ENCODE measurements at regions not wholly inside any gene's neighbourhood (a gene's known extent, or its start where the extent isn't known, plus 50 kb on each side); places are given as distances from the start of the nearest gene placed in this dataset.
A peak's percentile ranks its signal among the peaks of the same experiment; 100 is the strongest.

DNA sequence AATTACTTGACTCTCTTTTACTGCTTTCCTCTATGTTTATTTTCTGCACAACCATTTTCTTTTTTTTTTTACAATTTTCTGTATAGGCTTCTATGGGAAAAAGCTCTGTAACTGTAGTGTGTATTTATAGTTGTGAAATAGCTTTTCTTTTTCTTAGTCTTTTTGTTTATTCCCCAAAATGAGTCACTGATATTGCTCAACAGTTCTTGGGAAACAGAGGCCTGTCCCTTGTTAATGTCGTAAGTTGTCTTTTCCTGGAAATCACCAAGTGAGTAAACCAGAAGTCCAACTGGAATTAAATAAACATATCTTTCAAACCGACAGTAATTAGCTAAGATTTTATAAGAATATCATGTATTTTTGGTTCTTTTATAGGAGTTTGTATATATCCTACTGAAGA is 325.1 kb upstream of the PRR16 start (continued):
- TF ChIP-seq ZNF777 (CRISPR knock-in tag; IDR thresholded peaks at IDR 0.05) = no peak
- no peak for TF ChIP-seq ZNF747 (CRISPR knock-in tag; IDR thresholded peaks at IDR 0.05; ENCODE audit: borderline replicate concordance)
- no peak for TF ChIP-seq ZNF605 (CRISPR knock-in tag; IDR thresholded peaks at IDR 0.05)
- no peak for TF ChIP-seq XBP1 (CRISPR knock-in tag; IDR thresholded peaks at IDR 0.05)
- TF ChIP-seq ZBTB7A (CRISPR knock-in tag; IDR thresholded peaks at IDR 0.05) = no peak
- peak; percentile 62; the same call in 1 of the 2 replicates for TF ChIP-seq ATF1 (CRISPR knock-in tag; IDR thresholded peaks at IDR 0.05)
- no peak for TF ChIP-seq NFATC3 (CRISPR knock-in tag; IDR thresholded peaks at IDR 0.05)
- no peak for TF ChIP-seq KDM4B (CRISPR knock-in tag; IDR thresholded peaks at IDR 0.05)
- TF ChIP-seq ZNF616 (CRISPR knock-in tag; IDR thresholded peaks at IDR 0.05; ENCODE audit: low read depth) = no peak
- TF ChIP-seq SMC3 (IDR thresholded peaks at IDR 0.05; ENCODE audit: low read length) = peak; percentile 37; the same call in 1 of the 2 replicates
- TF ChIP-seq ZEB1 (IDR thresholded peaks at IDR 0.05; ENCODE audit: insufficient replicate concordance, low read depth) = no peak
- peak; percentile 70 for TF ChIP-seq FOXP1 (IDR thresholded peaks at IDR 0.05)
- TF ChIP-seq FOXP1 (CRISPR knock-in tag; IDR thresholded peaks at IDR 0.05) = peak; percentile 96
- TF ChIP-seq ZNF12 (CRISPR knock-in tag; IDR thresholded peaks at IDR 0.05) = peak; percentile 52; the same call in 1 of the 2 replicates
- no peak for TF ChIP-seq ZNF468 (CRISPR knock-in tag; IDR thresholded peaks at IDR 0.05)
- TF ChIP-seq MIER3 (CRISPR knock-in tag; IDR thresholded peaks at IDR 0.05; ENCODE audit: borderline replicate concordance) = 0 out of 2 replicates have a peak, but pooled peaks have one; percentile 31
- 0 out of 2 replicates have a peak, but pooled peaks have one; percentile 19 for TF ChIP-seq GATAD1 (CRISPR knock-in tag; IDR thresholded peaks at IDR 0.05)
- TF ChIP-seq ZNF333 (CRISPR knock-in tag; IDR thresholded peaks at IDR 0.05; ENCODE audit: borderline replicate concordance) = no peak
- TF ChIP-seq EP300 (IDR thresholded peaks at IDR 0.05; ENCODE audit: low read depth in 2 of 2, low read length in 2 of 2) = peak in 1 of 2 experiments; percentile 67; a peak in 2 of 4 replicates
- no peak for TF ChIP-seq EP300 (CRISPR knock-in tag; IDR thresholded peaks at IDR 0.05; ENCODE audit: borderline replicate concordance)
- TF ChIP-seq ZNF180 (CRISPR knock-in tag; IDR thresholded peaks at IDR 0.05; ENCODE audit: borderline replicate concordance, low read depth) = no peak
- TF ChIP-seq IKZF4 (CRISPR knock-in tag; IDR thresholded peaks at IDR 0.05; ENCODE audit: borderline replicate concordance, low read depth, not compliant biosample characterization) = no peak
- TF ChIP-seq MIXL1 (CRISPR knock-in tag; IDR thresholded peaks at IDR 0.05) = 0 out of 2 replicates have a peak, but pooled peaks have one; percentile 20
- TF ChIP-seq EEA1 (CRISPR knock-in tag; IDR thresholded peaks at IDR 0.05; ENCODE audit: borderline replicate concordance) = no peak
- TF ChIP-seq STAT5B (CRISPR knock-in tag; IDR thresholded peaks at IDR 0.05) = no peak
- TF ChIP-seq FOXA3 (CRISPR knock-in tag; IDR thresholded peaks at IDR 0.05) = peak; percentile 87
- TF ChIP-seq CEBPB (IDR thresholded peaks at IDR 0.05; ENCODE audit: borderline replicate concordance, low read depth, low read length) = peak; percentile 98
- TF ChIP-seq JUNB (CRISPR knock-in tag; IDR thresholded peaks at IDR 0.05; ENCODE audit: borderline replicate concordance) = peak; percentile 70; the same call in 1 of the 2 replicates
- TF ChIP-seq NFRKB (IDR thresholded peaks at IDR 0.05) = no peak
- TF ChIP-seq, protein P1, sequence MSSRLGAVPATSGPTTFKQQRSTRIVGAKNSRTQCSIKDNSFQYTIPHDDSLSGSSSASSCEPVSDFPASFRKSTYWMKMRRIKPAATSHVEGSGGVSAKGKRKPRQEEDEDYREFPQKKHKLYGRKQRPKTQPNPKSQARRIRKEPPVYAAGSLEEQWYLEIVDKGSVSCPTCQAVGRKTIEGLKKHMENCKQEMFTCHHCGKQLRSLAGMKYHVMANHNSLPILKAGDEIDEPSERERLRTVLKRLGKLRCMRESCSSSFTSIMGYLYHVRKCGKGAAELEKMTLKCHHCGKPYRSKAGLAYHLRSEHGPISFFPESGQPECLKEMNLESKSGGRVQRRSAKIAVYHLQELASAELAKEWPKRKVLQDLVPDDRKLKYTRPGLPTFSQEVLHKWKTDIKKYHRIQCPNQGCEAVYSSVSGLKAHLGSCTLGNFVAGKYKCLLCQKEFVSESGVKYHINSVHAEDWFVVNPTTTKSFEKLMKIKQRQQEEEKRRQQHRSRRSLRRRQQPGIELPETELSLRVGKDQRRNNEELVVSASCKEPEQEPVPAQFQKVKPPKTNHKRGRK (CRISPR knock-in tag; IDR thresholded peaks at IDR 0.05) = no peak
- peak; percentile 87 for TF ChIP-seq FOSL1 (CRISPR knock-in tag; IDR thresholded peaks at IDR 0.05; ENCODE audit: borderline replicate concordance)

Measured in HepG2 (cell line).